Activated naive CD4-positive, alpha-beta T cell treated with anti-CD3 and anti-CD28 coated beads for 36 hours (primary cell): ENCODE measurements at regions not wholly inside any gene's neighbourhood (a gene's known extent, or its start where the extent isn't known, plus 50 kb on each side); places are given as distances from the start of the nearest gene placed in this dataset.

ENCODE experiments used
- CTCF ChIA-PET: fragments of 350-600 bp; sonication (Branson Sonifier 250); formaldehyde crosslinking; loops from one replicate; lab custom pipeline; 2021; ENCODE audit warnings: antibody characterized with exemption; lab: Charles Lee
- DNase-seq: peaks from one replicate; pipeline ENCODE4 v3.0.0-alpha.2; 2020
- H3K27ac Mint-ChIP-seq: one replicate; pipeline ENCODE4 v1.8.0; 2021; ENCODE audit warnings: mild to moderate bottlenecking, mixed read lengths
- H3K27me3 Mint-ChIP-seq: one replicate; pipeline ENCODE4 v1.8.0; 2021; ENCODE audit warnings: low read depth, mixed read lengths
- H3K36me3 Mint-ChIP-seq: one replicate; pipeline ENCODE4 v1.8.0; 2021; ENCODE audit warnings: low read depth, mixed read lengths
- H3K4me1 Mint-ChIP-seq: one replicate; pipeline ENCODE4 v1.8.0; 2021; ENCODE audit warnings: low read depth, mixed read lengths
- H3K4me3 Mint-ChIP-seq: one replicate; pipeline ENCODE4 v1.8.0; 2021; ENCODE audit warnings: mild to moderate bottlenecking, moderate library complexity, mixed read lengths
- H3K9me3 Mint-ChIP-seq: one replicate; pipeline ENCODE4 v1.8.0; 2021; ENCODE audit warnings: mixed read lengths
- intact Hi-C: fragments of 100-400 bp; cut with micrococcal nuclease; formaldehyde crosslinking; loops from one replicate; pipeline ENCODE4 v1.15.1; 2023

DNA sequence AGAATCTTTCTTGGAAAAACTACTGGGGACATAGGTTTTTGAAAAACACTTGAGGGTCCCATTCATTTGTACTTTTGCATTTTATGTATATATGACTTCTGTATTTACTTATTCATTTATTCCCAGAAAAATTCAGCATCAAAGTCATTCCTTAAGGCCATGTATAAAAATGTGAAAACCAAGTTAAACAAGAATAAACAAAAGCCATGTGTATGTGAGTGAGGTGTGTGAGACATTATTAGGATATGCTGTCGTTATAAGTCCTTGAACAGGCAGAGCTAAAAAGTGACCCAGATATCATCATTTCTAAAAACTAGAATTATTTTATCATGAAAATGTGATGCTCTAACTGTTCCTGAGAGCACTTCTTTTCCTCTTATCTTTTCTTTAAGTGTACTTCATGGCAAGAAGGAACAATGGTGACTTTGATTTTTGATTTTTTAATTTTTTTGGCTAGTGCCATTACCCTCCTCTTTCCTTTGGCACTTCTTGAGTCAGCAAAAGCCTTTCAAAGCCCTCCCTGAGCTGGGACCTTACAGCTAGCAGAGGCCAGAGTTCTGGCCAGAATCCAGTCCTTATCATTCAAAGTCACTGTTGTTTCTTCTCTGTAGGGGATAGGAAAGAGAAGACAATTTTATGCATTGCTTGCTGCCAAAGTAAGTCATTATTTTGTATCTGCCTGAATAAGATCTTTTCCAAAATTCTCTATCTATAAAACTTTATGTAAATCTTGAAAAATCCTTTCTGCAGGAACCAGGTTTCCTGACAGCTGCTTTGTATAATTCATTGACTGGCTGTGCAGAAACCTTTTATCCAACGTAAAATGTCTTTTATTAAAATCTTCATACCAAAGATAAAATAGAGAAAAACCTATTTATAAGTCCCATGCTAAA, 419.7 kb upstream of the PRICKLE1 start:
- Mint-ChIP-seq H3K27me3 (no peaks in the 10 kb centered on the region), H3K9me3 (no peaks in the 10 kb centered on the region), H3K27ac (no peak overlapping the region), H3K36me3 (no peaks in the 10 kb centered on the region), H3K4me3 (no peak overlapping the region), H3K4me1 (no peaks in the 10 kb centered on the region)
- CTCF ChIA-PET, result no interaction called here
- no peak for DNase-seq
- intact Hi-C loops, result no loop called here

DNA sequence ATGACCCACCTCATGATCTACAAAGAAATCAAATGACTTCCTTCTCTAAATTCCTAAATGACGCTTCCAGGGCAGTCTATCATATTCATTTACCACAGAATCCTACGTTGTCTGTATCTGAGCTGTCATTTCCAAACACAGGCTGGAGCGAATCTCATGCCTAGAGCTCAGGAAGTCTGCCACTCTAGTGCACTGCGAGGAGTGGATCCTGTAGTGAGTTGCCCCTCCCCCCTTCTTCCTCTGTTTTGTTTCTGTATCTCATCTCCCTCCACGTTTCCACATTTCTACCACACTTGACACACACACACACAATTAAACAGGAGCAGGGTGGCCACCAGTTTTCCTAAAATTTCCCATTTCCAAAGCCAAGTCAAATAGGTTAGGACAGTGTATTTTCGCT, 415.4 kb upstream of the PRICKLE1 start:
- H3K27ac Mint-ChIP-seq, result no peak overlapping the region
- no peaks in the 10 kb centered on the region for H3K27me3 Mint-ChIP-seq
- no peaks in the 10 kb centered on the region for H3K4me1 Mint-ChIP-seq
- DNase-seq, result no peak
- intact Hi-C loops, result no loop called here
- no peaks in the 10 kb centered on the region for H3K36me3 Mint-ChIP-seq
- CTCF ChIA-PET, result no interaction called here
- no peaks in the 10 kb centered on the region for H3K9me3 Mint-ChIP-seq
- H3K4me3 Mint-ChIP-seq, result no peak overlapping the region

GRCh38 chr12:43004141-43004540, 414.6 kb upstream of the PRICKLE1 start:
- H3K36me3 Mint-ChIP-seq, result no peaks in the 10 kb centered on the region
- H3K9me3 Mint-ChIP-seq, result no peaks in the 10 kb centered on the region
- no peak for DNase-seq
- CTCF ChIA-PET, result no interaction called here
- H3K4me1 Mint-ChIP-seq, result no peaks in the 10 kb centered on the region
- no peaks in the 10 kb centered on the region for H3K27me3 Mint-ChIP-seq
- no peak overlapping the region for H3K27ac Mint-ChIP-seq
- intact Hi-C loops, result no loop called here
- H3K4me3 Mint-ChIP-seq, result no peak overlapping the region

DNA sequence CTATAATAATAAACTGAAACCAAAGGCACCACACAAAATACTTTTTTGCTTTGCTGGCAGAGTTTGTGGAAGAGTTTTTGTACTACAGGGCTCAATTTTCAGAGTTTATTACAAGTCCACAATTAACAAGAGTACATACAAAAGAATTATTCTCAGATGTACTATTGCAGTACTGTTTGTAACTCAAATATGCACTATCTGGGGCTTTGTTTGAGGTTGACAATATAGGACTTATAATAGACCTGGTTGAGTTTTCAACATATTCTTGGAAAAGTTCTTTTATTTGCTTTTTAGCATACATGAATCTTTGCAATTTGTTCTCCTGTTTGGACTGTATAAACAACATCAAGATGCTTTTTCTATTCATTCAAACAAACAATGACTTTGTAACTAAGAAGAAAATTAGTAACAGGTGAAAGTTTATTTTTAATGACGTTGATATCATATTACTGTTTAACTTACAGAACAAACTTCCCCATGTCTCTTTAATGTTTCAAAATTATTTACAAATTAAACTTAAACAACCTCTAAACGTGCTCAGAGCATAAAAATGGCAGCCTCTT, 407.4 kb upstream of the PRICKLE1 start:
- peaks cover 3% of the 10 kb centered on the region for H3K27me3 Mint-ChIP-seq
- DNase-seq, result no peak
- no peaks in the 10 kb centered on the region for H3K4me1 Mint-ChIP-seq
- H3K9me3 Mint-ChIP-seq, result peaks cover 14% of the 10 kb centered on the region
- H3K27ac Mint-ChIP-seq, result no peak overlapping the region
- no peak overlapping the region for H3K4me3 Mint-ChIP-seq
- intact Hi-C loops, result no loop called here
- CTCF ChIA-PET, result interaction anchor here (0.6 kb wide), 1 partner anchor 52 kb away, joined by 3 read pairs; no protein-coding TSS in a partner anchor
- no peaks in the 10 kb centered on the region for H3K36me3 Mint-ChIP-seq

- Mint-ChIP-seq H3K36me3 (no peaks in the 10 kb centered on the region), H3K4me3 (no peak overlapping the region), H3K9me3 (peaks cover 14% of the 10 kb centered on the region), H3K4me1 (no peaks in the 10 kb centered on the region), H3K27me3 (peaks cover 3% of the 10 kb centered on the region), H3K27ac (no peak overlapping the region)
- intact Hi-C loops, result no loop called here
- CTCF ChIA-PET, result no interaction called here
- DNase-seq, result no peak
These were observed 403.3 kb upstream of the PRICKLE1 start for GRCh38 chr12:42992826-42993225.

DNA sequence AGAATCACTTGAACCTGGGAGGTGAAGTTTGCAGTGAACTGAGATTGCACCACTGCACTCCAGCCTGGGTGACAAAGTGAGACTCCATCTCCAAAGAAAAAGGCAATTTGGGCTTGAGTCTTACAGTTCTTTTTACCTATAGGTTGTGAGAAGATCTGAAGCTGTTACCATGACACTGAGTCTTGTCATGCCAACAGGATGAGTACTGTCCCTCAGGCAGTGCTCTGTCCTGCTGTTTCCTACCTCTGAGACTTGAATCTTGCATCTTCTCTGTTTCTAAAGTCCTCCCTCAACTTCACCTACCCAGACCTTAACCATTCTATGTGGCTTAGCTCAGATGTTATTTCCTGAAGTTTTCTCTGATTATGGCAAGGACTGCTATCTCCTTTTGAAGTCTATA, 400.8 kb upstream of the PRICKLE1 start:
- intact Hi-C loops, result no loop called here
- H3K4me1 Mint-ChIP-seq, result no peaks in the 10 kb centered on the region
- CTCF ChIA-PET, result no interaction called here
- H3K27ac Mint-ChIP-seq, result no peak overlapping the region
- no peak for DNase-seq
- H3K36me3 Mint-ChIP-seq, result no peaks in the 10 kb centered on the region
- peaks cover 9% of the 10 kb centered on the region for H3K9me3 Mint-ChIP-seq
- no peak overlapping the region for H3K4me3 Mint-ChIP-seq
- peaks cover 2% of the 10 kb centered on the region for H3K27me3 Mint-ChIP-seq

- no peak for DNase-seq
- Mint-ChIP-seq H3K27me3 (no peaks in the 10 kb centered on the region), H3K9me3 (no peaks in the 10 kb centered on the region), H3K27ac (no peak overlapping the region), H3K4me3 (no peak overlapping the region), H3K4me1 (no peaks in the 10 kb centered on the region), H3K36me3 (no peaks in the 10 kb centered on the region)
- intact Hi-C loops, result no loop called here
- CTCF ChIA-PET, result no interaction called here
These were observed 397.7 kb upstream of the PRICKLE1 start for GRCh38 chr12:42987216-42987650.

DNA sequence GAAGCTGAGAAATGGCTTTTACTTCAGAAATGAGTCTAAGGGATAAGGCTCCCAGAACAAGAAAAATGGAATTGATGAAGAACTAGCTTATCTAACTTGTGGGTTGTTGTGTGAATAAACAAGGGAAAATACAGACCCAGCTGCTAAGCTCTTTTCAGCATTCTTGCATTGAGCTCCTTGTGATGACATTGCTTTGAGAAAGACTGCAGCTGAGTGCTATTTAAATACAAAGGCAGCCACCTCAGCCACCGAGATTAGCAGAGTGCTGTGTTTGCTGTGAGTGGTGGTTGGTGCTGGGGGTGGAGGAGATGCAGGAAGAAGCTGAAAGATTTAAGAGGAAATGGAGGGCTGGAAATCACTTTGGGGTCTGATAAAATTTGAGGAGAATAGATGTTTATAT, 396.0 kb upstream of the PRICKLE1 start:
- intact Hi-C loops, result no loop called here
- CTCF ChIA-PET, result interaction anchor here (0.7 kb wide), 1 partner anchor 322 kb away, joined by 5 read pairs; no protein-coding TSS in a partner anchor
- no peak overlapping the region for H3K4me3 Mint-ChIP-seq

DNA sequence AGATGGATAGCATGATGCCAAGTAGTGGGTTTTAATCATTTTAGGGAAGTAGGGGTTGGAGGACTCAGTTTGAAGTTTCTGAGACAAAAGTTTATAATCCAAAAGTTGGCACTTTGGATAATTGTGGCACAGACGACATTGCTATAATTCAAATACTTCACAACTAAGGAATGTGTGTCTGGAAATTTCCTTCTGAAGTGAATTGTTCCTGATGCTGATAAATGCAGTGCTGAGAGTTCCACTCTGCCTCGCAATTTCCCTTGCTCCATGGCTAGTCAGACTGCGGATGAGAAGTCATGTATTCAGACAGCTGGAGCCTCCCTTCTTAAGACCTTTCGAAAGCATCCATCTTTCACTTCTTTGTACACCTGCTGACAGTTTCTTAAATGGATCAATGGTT, 393.3 kb upstream of the PRICKLE1 start:
- no peaks in the 10 kb centered on the region for H3K9me3 Mint-ChIP-seq
- H3K36me3 Mint-ChIP-seq, result no peaks in the 10 kb centered on the region
- H3K27me3 Mint-ChIP-seq, result no peaks in the 10 kb centered on the region
- DNase-seq, result no peak
- H3K4me3 Mint-ChIP-seq, result no peak overlapping the region
- CTCF ChIA-PET, result interaction anchor here (0.5 kb wide), 1 partner anchor 1427 kb away, joined by 5 read pairs; no protein-coding TSS in a partner anchor
- H3K4me1 Mint-ChIP-seq, result no peaks in the 10 kb centered on the region
- H3K27ac Mint-ChIP-seq, result no peak overlapping the region
- intact Hi-C loops, result no loop called here

More for the DNA sequence above, 396.0 kb upstream of the PRICKLE1 start:
- H3K27me3 Mint-ChIP-seq, result no peaks in the 10 kb centered on the region
- DNase-seq, result no peak
- H3K9me3 Mint-ChIP-seq, result no peaks in the 10 kb centered on the region
- no peak overlapping the region for H3K27ac Mint-ChIP-seq
- no peaks in the 10 kb centered on the region for H3K4me1 Mint-ChIP-seq
- H3K36me3 Mint-ChIP-seq, result no peaks in the 10 kb centered on the region

GRCh38 chr12:42981379-42981778, 391.8 kb upstream of the PRICKLE1 start:
- intact Hi-C loops, result no loop called here
- Mint-ChIP-seq H3K9me3 (no peaks in the 10 kb centered on the region), H3K4me3 (no peak overlapping the region), H3K36me3 (no peaks in the 10 kb centered on the region), H3K4me1 (no peaks in the 10 kb centered on the region), H3K27me3 (no peaks in the 10 kb centered on the region), H3K27ac (no peak overlapping the region)
- CTCF ChIA-PET, result no interaction called here
- DNase-seq, result no peak

GRCh38 chr12:42980441-42980840, 390.9 kb upstream of the PRICKLE1 start:
- H3K27me3 Mint-ChIP-seq, result no peaks in the 10 kb centered on the region
- H3K4me1 Mint-ChIP-seq, result no peaks in the 10 kb centered on the region
- H3K27ac Mint-ChIP-seq, result no peak overlapping the region
- intact Hi-C loops, result no loop called here
- CTCF ChIA-PET, result no interaction called here
- DNase-seq, result no peak
- peaks cover 4% of the 10 kb centered on the region for H3K9me3 Mint-ChIP-seq
- no peaks in the 10 kb centered on the region for H3K36me3 Mint-ChIP-seq
- no peak overlapping the region for H3K4me3 Mint-ChIP-seq

- intact Hi-C loops, result no loop called here
- DNase-seq, result no peak
- CTCF ChIA-PET, result no interaction called here
- Mint-ChIP-seq H3K36me3 (no peaks in the 10 kb centered on the region), H3K4me3 (no peak overlapping the region), H3K9me3 (peaks cover 4% of the 10 kb centered on the region), H3K4me1 (no peaks in the 10 kb centered on the region), H3K27ac (no peak overlapping the region), H3K27me3 (no peaks in the 10 kb centered on the region)
These were observed 390.2 kb upstream of the PRICKLE1 start for GRCh38 chr12:42979746-42980145.

GRCh38 chr12:42978708-42979107, 389.2 kb upstream of the PRICKLE1 start:
- Mint-ChIP-seq H3K4me3 (no peak overlapping the region), H3K9me3 (peaks cover 4% of the 10 kb centered on the region), H3K27ac (no peak overlapping the region), H3K4me1 (no peaks in the 10 kb centered on the region), H3K36me3 (no peaks in the 10 kb centered on the region), H3K27me3 (no peaks in the 10 kb centered on the region)
- intact Hi-C loops, result no loop called here
- no peak for DNase-seq
- CTCF ChIA-PET, result no interaction called here
